ENCODE measurements at regions not wholly inside any gene's neighbourhood (a gene's known extent, or its start where the extent isn't known, plus 50 kb on each side); places are given as distances from the start of the nearest gene placed in this dataset.

- no peak for DNase-seq (ENCODE audit: low read depth)
- TF ChIP-seq, protein P1, sequence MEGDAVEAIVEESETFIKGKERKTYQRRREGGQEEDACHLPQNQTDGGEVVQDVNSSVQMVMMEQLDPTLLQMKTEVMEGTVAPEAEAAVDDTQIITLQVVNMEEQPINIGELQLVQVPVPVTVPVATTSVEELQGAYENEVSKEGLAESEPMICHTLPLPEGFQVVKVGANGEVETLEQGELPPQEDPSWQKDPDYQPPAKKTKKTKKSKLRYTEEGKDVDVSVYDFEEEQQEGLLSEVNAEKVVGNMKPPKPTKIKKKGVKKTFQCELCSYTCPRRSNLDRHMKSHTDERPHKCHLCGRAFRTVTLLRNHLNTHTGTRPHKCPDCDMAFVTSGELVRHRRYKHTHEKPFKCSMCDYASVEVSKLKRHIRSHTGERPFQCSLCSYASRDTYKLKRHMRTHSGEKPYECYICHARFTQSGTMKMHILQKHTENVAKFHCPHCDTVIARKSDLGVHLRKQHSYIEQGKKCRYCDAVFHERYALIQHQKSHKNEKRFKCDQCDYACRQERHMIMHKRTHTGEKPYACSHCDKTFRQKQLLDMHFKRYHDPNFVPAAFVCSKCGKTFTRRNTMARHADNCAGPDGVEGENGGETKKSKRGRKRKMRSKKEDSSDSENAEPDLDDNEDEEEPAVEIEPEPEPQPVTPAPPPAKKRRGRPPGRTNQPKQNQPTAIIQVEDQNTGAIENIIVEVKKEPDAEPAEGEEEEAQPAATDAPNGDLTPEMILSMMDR (conservative IDR thresholded peaks at IDR 0.05; ENCODE audit: low read depth, low read length): no peak
- H3K4me3 ChIP-seq (ENCODE audit: low read depth, low read length): no peak overlapping the region
These were observed 422.2 kb downstream of the GABRG1 start for GRCh38 chr4:45701621-45702020.

GRCh38 chr4:45693746-45694145 is 430.1 kb downstream of the GABRG1 start:
- DNase-seq (ENCODE audit: low read depth): no peak
- H3K4me3 ChIP-seq (ENCODE audit: low read depth, low read length): no peak overlapping the region
- TF ChIP-seq, protein P1 (conservative IDR thresholded peaks at IDR 0.05; ENCODE audit: low read depth, low read length): no peak

- TF ChIP-seq, protein P1 (conservative IDR thresholded peaks at IDR 0.05; ENCODE audit: low read depth, low read length): no peak
- no peak for DNase-seq (ENCODE audit: low read depth)
- no peak overlapping the region for H3K4me3 ChIP-seq (ENCODE audit: low read depth, low read length)
These were observed 431.6 kb downstream of the GABRG1 start for GRCh38 chr4:45692131-45692735.

DNA sequence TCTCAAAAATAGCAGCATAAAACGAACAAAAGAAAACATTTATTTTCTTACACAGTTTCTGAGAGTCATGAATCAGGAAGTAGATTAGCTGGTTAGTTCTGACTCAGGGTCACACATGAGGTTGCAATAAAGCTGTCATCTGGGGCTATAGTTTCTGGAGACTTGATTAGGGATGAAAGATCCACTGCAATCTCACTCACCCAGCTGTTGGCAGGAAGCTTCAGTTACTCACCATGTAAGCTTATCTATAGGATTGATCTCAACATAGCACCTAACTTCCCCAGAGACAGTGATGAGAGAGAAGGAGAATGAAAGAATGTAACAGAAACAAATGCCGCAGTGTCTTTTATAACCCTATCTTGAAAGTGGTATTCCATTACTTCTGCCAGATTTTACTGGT is 435.5 kb downstream of the GABRG1 start:
- no peak overlapping the region for H3K4me3 ChIP-seq (ENCODE audit: low read depth, low read length)
- DNase-seq (ENCODE audit: low read depth): no peak
- TF ChIP-seq, protein P1 (conservative IDR thresholded peaks at IDR 0.05; ENCODE audit: low read depth, low read length): no peak

- TF ChIP-seq, protein P1 (conservative IDR thresholded peaks at IDR 0.05; ENCODE audit: low read depth, low read length): no peak
- H3K4me3 ChIP-seq (ENCODE audit: low read depth, low read length): no peak overlapping the region
- DNase-seq (ENCODE audit: low read depth): no peak
These were observed 444.4 kb downstream of the GABRG1 start for GRCh38 chr4:45679411-45679810.

DNA sequence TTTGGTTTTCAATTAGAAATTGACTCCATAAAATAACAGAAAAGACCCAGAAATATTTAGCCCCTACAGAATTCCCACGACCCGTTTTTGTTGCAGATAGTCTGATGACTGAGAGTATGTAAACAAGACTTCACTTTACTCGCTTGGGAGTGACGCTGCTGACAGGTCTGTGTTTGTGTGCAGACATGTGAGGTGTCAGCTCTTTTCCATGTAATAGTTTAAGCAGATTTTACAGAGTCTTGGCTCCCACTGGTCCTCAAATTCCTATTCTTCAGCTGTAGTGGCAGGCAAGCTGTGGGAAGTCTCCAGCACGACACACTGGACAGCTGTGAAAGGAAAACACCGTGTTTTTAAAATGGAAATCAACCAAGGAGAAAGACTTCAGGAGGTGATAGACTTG is 455.7 kb downstream of the GABRG1 start:
- no peak for DNase-seq (ENCODE audit: low read depth)
- TF ChIP-seq, protein P1 (conservative IDR thresholded peaks at IDR 0.05; ENCODE audit: low read depth, low read length): no peak
- no peak overlapping the region for H3K4me3 ChIP-seq (ENCODE audit: low read depth, low read length)

- TF ChIP-seq, protein P1 (conservative IDR thresholded peaks at IDR 0.05; ENCODE audit: low read depth, low read length): no peak
These were observed 460.2 kb downstream of the GABRG1 start for GRCh38 chr4:45663628-45664081.

More at GRCh38 chr4:45663628-45664081, 460.2 kb downstream of the GABRG1 start:
- no peak overlapping the region for H3K4me3 ChIP-seq (ENCODE audit: low read depth, low read length)
- no peak for DNase-seq (ENCODE audit: low read depth)

Data from epithelial cell of proximal tubule (primary cell).